NB4 (cell line): ENCODE measurements at regions not wholly inside any gene's neighbourhood (a gene's known extent, or its start where the extent isn't known, plus 50 kb on each side); places are given as distances from the start of the nearest gene placed in this dataset.
A peak's percentile ranks its signal among the peaks of the same experiment; 100 is the strongest.

Source experiments
- DNase-seq: peaks from one replicate; pipeline ENCODE4 v3.0.0; 2010; ENCODE audit warnings: low read depth
- H3K4me3 ChIP-seq: one replicate; pipeline ENCODE4 v1.5.1; 2011; ENCODE audit warnings: mild to moderate bottlenecking, low read depth, low read length, moderate library complexity
- MYC ChIP-seq: IDR thresholded peaks from 2 replicates; pipeline ENCODE4 v1.6.1; 2011; ENCODE audit warnings: low read depth, low read length
- POLR2A ChIP-seq: IDR thresholded peaks from 2 replicates; pipeline ENCODE4 v1.6.1; 2011; ENCODE audit warnings: mild to moderate bottlenecking; ENCODE audit not compliant: insufficient read length; ENCODE audit errors: extremely low read depth
- TF ChIP-seq, protein P1 (sequence below): IDR thresholded peaks from 2 replicates; pipeline ENCODE4 v1.6.1; 2011; ENCODE audit warnings: low read depth, low read length
- TF ChIP-seq, protein P2 (sequence below): IDR thresholded peaks from one replicate; pipeline ENCODE4 v1.5.1; 2012; ENCODE audit warnings: low read depth, low read length

DNA sequence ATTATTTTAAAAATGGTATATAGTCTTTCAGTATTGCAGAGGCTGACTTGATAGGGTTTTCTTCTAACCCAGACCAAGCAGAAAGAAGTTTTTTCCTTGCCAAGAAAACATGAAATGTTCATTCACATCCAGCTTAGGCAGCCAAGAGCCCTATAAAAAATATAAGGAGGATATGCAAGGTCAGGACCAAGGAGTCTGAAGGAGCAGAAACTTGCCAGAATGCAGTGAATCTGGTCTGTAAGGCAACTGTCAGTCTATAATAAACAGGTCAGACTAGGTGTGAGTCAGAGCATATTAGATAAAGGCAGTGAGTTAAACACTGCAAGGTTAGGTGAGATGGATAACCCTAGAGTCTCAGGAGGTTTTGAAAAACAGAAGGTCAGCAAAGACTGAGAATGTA lies 645.5 kb downstream of the C12orf50 start:
- TF ChIP-seq, protein P1, sequence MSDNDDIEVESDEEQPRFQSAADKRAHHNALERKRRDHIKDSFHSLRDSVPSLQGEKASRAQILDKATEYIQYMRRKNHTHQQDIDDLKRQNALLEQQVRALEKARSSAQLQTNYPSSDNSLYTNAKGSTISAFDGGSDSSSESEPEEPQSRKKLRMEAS: no peak
- TF ChIP-seq MYC (no peak), POLR2A (no peak)
- TF ChIP-seq, protein P2, sequence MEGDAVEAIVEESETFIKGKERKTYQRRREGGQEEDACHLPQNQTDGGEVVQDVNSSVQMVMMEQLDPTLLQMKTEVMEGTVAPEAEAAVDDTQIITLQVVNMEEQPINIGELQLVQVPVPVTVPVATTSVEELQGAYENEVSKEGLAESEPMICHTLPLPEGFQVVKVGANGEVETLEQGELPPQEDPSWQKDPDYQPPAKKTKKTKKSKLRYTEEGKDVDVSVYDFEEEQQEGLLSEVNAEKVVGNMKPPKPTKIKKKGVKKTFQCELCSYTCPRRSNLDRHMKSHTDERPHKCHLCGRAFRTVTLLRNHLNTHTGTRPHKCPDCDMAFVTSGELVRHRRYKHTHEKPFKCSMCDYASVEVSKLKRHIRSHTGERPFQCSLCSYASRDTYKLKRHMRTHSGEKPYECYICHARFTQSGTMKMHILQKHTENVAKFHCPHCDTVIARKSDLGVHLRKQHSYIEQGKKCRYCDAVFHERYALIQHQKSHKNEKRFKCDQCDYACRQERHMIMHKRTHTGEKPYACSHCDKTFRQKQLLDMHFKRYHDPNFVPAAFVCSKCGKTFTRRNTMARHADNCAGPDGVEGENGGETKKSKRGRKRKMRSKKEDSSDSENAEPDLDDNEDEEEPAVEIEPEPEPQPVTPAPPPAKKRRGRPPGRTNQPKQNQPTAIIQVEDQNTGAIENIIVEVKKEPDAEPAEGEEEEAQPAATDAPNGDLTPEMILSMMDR: no peak
- no peak overlapping the region for H3K4me3 ChIP-seq
- DNase-seq: no peak

DNA sequence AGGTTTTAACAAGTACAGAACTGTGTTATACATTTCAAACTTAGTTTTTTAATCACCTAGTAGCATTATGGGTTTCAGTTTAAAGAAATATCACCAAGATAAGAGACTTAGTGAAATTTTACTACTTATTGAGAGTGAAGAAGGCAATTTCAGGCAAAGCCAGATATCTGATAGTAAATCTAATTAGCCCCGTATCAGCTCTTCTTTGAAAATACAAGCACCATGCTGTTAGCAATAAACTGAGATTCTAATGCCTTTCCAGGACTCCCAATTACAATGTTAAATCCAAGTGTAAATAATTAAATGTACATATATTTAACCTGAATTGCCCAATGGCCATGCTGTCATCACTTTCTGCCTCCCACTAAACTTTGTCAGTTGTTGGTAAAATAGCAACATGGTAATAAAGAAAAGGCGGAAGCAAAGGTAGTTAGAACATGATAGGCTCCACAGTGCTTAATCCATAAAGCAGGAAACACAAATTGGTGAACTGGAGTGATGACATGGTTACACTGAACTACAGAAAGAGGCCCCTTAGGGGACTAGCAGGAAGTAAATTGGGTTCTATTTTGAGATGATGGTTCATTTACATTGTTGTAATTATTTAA lies 646.1 kb downstream of the C12orf50 start:
- TF ChIP-seq, protein P2: no peak
- no peak for TF ChIP-seq POLR2A
- peak; percentile 5 for DNase-seq
- H3K4me3 ChIP-seq: no peak overlapping the region

DNA sequence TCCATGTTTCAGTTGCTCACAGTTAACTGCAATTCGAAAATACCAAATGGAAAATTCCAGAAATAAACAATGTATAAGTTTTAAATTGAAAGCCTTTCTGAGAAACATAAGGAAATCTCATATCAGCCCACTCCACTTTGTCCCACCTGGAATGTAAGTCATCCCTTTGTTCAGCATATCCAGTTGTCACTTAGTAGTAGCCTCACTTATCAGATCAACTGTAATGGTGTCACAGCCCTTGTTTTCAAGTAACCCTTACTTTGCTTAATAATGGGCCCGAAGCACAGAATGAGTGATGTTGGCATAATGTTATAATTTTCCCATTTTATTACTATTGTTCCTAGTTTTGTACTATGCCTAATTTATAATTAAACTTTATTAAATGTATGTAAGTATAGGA lies 646.8 kb downstream of the C12orf50 start:
- DNase-seq: no peak
- H3K4me3 ChIP-seq: no peak overlapping the region
- TF ChIP-seq, protein P1: no peak

DNA sequence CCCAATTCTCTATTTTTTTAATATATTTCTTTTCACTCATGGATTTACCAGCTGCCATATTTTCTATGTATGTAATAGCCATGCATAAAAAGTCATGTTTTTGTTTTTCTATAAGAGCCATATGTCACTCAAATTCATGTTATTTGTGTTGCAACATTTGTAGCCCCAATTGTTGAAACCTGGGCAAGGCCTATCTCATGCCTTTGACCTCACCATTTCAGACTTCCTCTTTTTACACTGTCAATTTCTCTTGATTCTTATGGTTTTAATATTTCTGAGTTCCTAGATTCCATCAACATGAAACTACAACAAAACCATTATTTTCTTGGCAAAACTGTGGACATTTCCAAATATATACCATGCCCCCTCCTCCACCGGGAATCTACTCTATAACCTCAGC lies 647.5 kb downstream of the C12orf50 start:
- H3K4me3 ChIP-seq: no peak overlapping the region
- peak; percentile 25; the same call in 1 of the 2 replicates for TF ChIP-seq MYC
- TF ChIP-seq, protein P1: no peak
- DNase-seq: peak; percentile 27

DNA sequence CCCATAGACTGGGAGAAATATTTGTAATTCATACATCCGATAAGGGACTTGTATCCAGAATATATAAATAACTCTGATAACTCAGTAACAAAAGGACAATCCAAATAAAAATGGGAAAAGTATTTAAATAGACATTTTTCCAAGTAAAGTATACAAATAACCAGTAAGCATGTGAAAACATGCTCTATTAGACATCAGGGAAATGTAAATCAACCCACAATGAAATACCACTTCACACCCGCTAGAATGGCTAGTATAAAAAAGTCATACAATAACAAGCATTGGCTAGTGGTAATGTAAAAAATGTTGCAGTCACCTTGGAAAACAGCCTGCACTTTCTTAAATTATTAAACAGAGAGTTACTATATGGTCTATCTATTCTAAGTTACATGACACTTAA lies 650.7 kb downstream of the C12orf50 start:
- TF ChIP-seq POLR2A (no peak), MYC (no peak)
- TF ChIP-seq, protein P1: no peak
- TF ChIP-seq, protein P2: no peak

DNA sequence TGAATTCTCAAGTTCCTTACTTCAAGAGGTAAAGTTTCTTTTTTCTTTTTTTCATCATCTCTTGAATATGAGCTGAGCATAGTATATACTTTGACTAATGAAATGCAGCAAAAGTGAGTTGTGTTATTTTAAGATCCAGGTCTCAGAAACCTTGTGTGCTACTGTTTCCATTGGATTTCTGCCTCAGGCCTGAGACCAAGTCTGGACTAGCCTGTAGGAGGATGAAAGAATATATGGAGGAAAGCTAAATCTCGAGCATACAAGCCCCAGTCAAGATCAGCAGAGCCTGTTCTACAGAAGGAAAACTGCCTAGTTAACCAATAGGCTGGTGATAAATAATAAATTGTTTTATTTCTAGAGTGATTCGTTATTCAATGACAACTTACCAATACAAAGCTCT lies 652.5 kb downstream of the C12orf50 start:
- no peak for DNase-seq
- no peak overlapping the region for H3K4me3 ChIP-seq
- TF ChIP-seq MYC: no peak
- TF ChIP-seq, protein P2: no peak
- TF ChIP-seq, protein P1: no peak

More for the DNA sequence above, 650.7 kb downstream of the C12orf50 start:
- no peak for DNase-seq
- H3K4me3 ChIP-seq: no peak overlapping the region

DNA sequence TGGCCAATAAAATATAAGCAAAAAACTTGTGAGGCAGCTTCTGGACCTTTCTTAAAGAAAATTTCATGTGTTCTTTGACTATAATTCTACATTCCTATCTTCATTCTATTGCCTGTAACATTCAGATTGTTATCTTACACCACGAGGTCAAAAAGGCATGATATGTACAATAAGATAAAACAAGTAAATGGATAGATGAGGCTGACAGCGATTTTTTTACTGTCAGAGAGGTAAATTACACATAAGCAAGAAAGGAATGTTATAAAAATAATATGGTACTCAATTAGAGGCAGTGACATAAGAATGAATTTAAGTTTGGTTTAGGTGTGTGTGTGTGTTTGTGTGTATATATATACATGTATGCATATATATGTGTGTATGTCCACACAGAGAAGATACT lies 660.0 kb downstream of the C12orf50 start:
- no peak for TF ChIP-seq POLR2A
- no peak for TF ChIP-seq MYC
- TF ChIP-seq, protein P2: no peak
- TF ChIP-seq, protein P1: no peak
- H3K4me3 ChIP-seq: no peak overlapping the region
- no peak for DNase-seq
